H1 (cell line): ENCODE measurements at regions not wholly inside any gene's neighbourhood (a gene's known extent, or its start where the extent isn't known, plus 50 kb on each side); places are given as distances from the start of the nearest gene placed in this dataset.

Experiments
- CTCF ChIA-PET: fragments of 300-600 bp; sonication (Branson Sonifier 250); formaldehyde crosslinking; loops from one replicate; lab custom pipeline; 2021; ENCODE audit not compliant: partially characterized antibody; lab: Charles Lee
- POLR2A ChIA-PET: fragments of 300-600 bp; sonication (Branson Sonifier 250); formaldehyde crosslinking; loops from one replicate; lab custom pipeline; 2021; ENCODE audit warnings: inconsistent platforms; ENCODE audit not compliant: partially characterized antibody; lab: Charles Lee
- DNase-seq, 2 experiments: peaks; one replicate each; pipeline versions ENCODE4 v3.0.0 to v3.0.0-alpha.2; 2010 to 2022; ENCODE audit warnings: low spot score in 2 of 2, low read depth in 1 of 2, mixed read lengths in 1 of 2
- FAIRE-seq: peaks from 2 replicates; lab custom pipeline; 2011; peaks lifted over from hg19 to GRCh38; lab: Jason Lieb, UNC
- H2AFZ ChIP-seq: 2 replicates; pipeline ENCODE4 v1.8.1; 2012; ENCODE audit warnings: low read length, inconsistent platforms
- H2AK5ac ChIP-seq: 2 replicates; pipeline ENCODE4 v1.6.1; 2013; ENCODE audit warnings: low read depth, low read length
- H2BK120ac ChIP-seq: replicated peaks from 2 replicates; pipeline ENCODE3; 2013; ENCODE audit warnings: low read depth, low read length, inconsistent platforms
- H2BK12ac ChIP-seq: 2 replicates; pipeline ENCODE4 v1.6.1; 2013; ENCODE audit warnings: low read depth, low read length
- H2BK15ac ChIP-seq: 2 replicates; pipeline ENCODE4 v1.6.1; 2013; ENCODE audit warnings: low read length
- H2BK20ac ChIP-seq: 2 replicates; pipeline ENCODE4 v1.6.1; 2013; ENCODE audit warnings: low read length
- H2BK5ac ChIP-seq: 2 replicates; pipeline ENCODE4 v1.6.1; 2013; ENCODE audit warnings: low read depth, low read length
- H3K14ac ChIP-seq: 2 replicates; pipeline ENCODE4 v1.6.1; 2013; ENCODE audit warnings: inconsistent platforms; ENCODE audit not compliant: insufficient read length
- H3K18ac ChIP-seq: 2 replicates; pipeline ENCODE4 v1.6.1; 2013; ENCODE audit warnings: low read length; ENCODE audit errors: extremely low read depth
- H3K23ac ChIP-seq: 2 replicates; pipeline ENCODE4 v1.6.1; 2013; ENCODE audit warnings: inconsistent platforms; ENCODE audit not compliant: insufficient read length
- H3K23me2 ChIP-seq: 2 replicates; pipeline ENCODE4 v1.6.1; 2013; ENCODE audit warnings: low read depth, low read length
- H3K27ac ChIP-seq: 2 replicates; pipeline ENCODE4 v1.6.1; 2011; ENCODE audit warnings: low read depth, low read length, inconsistent platforms
- H3K27me3 ChIP-seq, 4 experiments: replicated peaks in 1 of 4; 1 replicate in 1 of 4; 2 replicates in 3 of 4; pipeline versions ENCODE4 v1.6.1 to v1.8.1; 2011 to 2013; ENCODE audit warnings: low read length in 3 of 4, mild to moderate bottlenecking in 3 of 4, inconsistent platforms in 2 of 4, mixed read lengths in 2 of 4, moderate library complexity in 1 of 4; ENCODE audit not compliant: control insufficient read depth in 3 of 4, insufficient read depth in 3 of 4; ENCODE audit errors: extremely low read depth in 1 of 4
- H3K36me3 ChIP-seq, 4 experiments: 2 replicates each; pipeline versions ENCODE4 v1.6.1 to v1.8.1; 2011 to 2013; ENCODE audit warnings: mild to moderate bottlenecking in 4 of 4, low read length in 3 of 4, moderate library complexity in 2 of 4, control low read depth in 1 of 4, inconsistent platforms in 1 of 4; ENCODE audit not compliant: insufficient read depth in 4 of 4, control insufficient read depth in 2 of 4
- H3K4ac ChIP-seq: replicated peaks from 2 replicates; pipeline ENCODE3; 2013; ENCODE audit warnings: low read length, low read depth, mixed read lengths, inconsistent platforms; ENCODE audit not compliant: insufficient read length
- H3K4me1 ChIP-seq, 4 experiments: replicated peaks in 1 of 4; 1 replicate in 1 of 4; 2 replicates in 3 of 4; pipeline versions ENCODE4 v1.6.1 to v1.8.1; 2011 to 2013; ENCODE audit warnings: low read length in 3 of 4, inconsistent platforms in 2 of 4, mixed read lengths in 1 of 4; ENCODE audit not compliant: insufficient read depth in 4 of 4, control insufficient read depth in 3 of 4
- H3K4me2 ChIP-seq, 2 experiments: 2 replicates each; pipeline versions ENCODE4 v1.6.1 to v1.8.1; 2011 to 2013; ENCODE audit warnings: low read depth in 2 of 2, low read length in 2 of 2, control low read depth in 1 of 2, inconsistent platforms in 1 of 2, mild to moderate bottlenecking in 1 of 2; ENCODE audit not compliant: insufficient read depth in 1 of 2
- H3K4me3 ChIP-seq, 4 experiments: fragments of 200-600, 300-600 bp in 1 of 4; sonication (generic), shearing (Covaris generic), sonication (Bioruptor Twin) in 1 of 4; 2 replicates each; pipeline versions ENCODE4 v1.5.1 to v1.8.1; 2011 to 2016; ENCODE audit warnings: low read length in 4 of 4, low read depth in 3 of 4, control low read depth in 2 of 4, inconsistent platforms in 2 of 4, mild to moderate bottlenecking in 2 of 4, mixed read lengths in 1 of 4, moderate library complexity in 1 of 4; ENCODE audit not compliant: insufficient read depth in 2 of 4; ENCODE audit errors: extremely low read depth in 1 of 4
- H3K56ac ChIP-seq: replicated peaks from 2 replicates; pipeline ENCODE3; 2013; ENCODE audit warnings: low read depth, mild to moderate bottlenecking, mixed read lengths, low read length, inconsistent platforms; ENCODE audit not compliant: insufficient read length
- H3K79me1 ChIP-seq: 2 replicates; pipeline ENCODE4 v1.6.1; 2013; ENCODE audit warnings: low read depth, low read length, control low read depth
- H3K79me2 ChIP-seq, 2 experiments: 2 replicates each; pipeline versions ENCODE4 v1.6.1 to v1.8.1; 2012 to 2013; ENCODE audit warnings: low read length in 2 of 2, mild to moderate bottlenecking in 2 of 2, inconsistent platforms in 1 of 2; ENCODE audit not compliant: insufficient read depth in 2 of 2, control insufficient read depth in 1 of 2
- H3K9ac ChIP-seq, 4 experiments: replicated peaks in 1 of 4; 1 replicate in 1 of 4; 2 replicates in 3 of 4; pipeline versions ENCODE4 v1.6.1 to v1.8.1; 2011 to 2013; ENCODE audit warnings: low read depth in 3 of 4, low read length in 3 of 4, control low read depth in 2 of 4, mild to moderate bottlenecking in 2 of 4, moderate library complexity in 2 of 4, inconsistent platforms in 1 of 4; ENCODE audit errors: extremely low read depth in 1 of 4
- H3K9me3 ChIP-seq, 2 experiments: 2 replicates each; pipeline versions ENCODE4 v1.6.1 to v1.8.1; 2012 to 2013; ENCODE audit warnings: mild to moderate bottlenecking in 2 of 2, moderate library complexity in 2 of 2, control low read depth in 1 of 2, inconsistent platforms in 1 of 2, low read depth in 1 of 2, low read length in 1 of 2, mixed read lengths in 1 of 2; ENCODE audit not compliant: insufficient read depth in 2 of 2
- H4K20me1 ChIP-seq, 2 experiments: replicated peaks in 1 of 2; 2 replicates each; pipeline versions ENCODE3 to v1.8.1; 2011 to 2013; ENCODE audit warnings: inconsistent platforms in 2 of 2, low read length in 2 of 2, mild to moderate bottlenecking in 1 of 2; ENCODE audit not compliant: insufficient read depth in 2 of 2, control insufficient read depth in 1 of 2
- H4K5ac ChIP-seq: 2 replicates; pipeline ENCODE4 v1.6.1; 2013; ENCODE audit warnings: low read length, low read depth, mixed read lengths, inconsistent platforms; ENCODE audit not compliant: insufficient read length
- H4K8ac ChIP-seq: 2 replicates; pipeline ENCODE4 v1.8.0; 2013; ENCODE audit warnings: mild to moderate bottlenecking, moderate library complexity, low read length, inconsistent platforms; ENCODE audit not compliant: insufficient read depth; ENCODE audit errors: extremely low read depth
- H4K91ac ChIP-seq: replicated peaks from 2 replicates; pipeline ENCODE3; 2013; ENCODE audit warnings: low read length, mixed read lengths, inconsistent platforms; ENCODE audit not compliant: insufficient read length
- FOSL1 ChIP-seq: IDR thresholded peaks from 2 replicates; pipeline ENCODE4 v1.6.1; 2011; ENCODE audit warnings: mild to moderate bottlenecking, low read depth, low read length, moderate library complexity; ENCODE audit not compliant: insufficient read depth
- RXRA ChIP-seq: IDR thresholded peaks from 2 replicates; pipeline ENCODE4 v1.6.1; 2011; ENCODE audit warnings: low read depth, mild to moderate bottlenecking, low read length, moderate library complexity; ENCODE audit not compliant: insufficient read depth
- SP4 ChIP-seq: IDR thresholded peaks from 2 replicates; pipeline ENCODE4 v1.6.1; 2012; ENCODE audit warnings: low read length, inconsistent platforms
- TAF1 ChIP-seq: IDR thresholded peaks from 2 replicates; pipeline ENCODE4 v1.6.1; 2011; ENCODE audit warnings: mild to moderate bottlenecking, low read depth, low read length
- WGBS, 2 experiments: shearing (Covaris generic) in 1 of 2; methylation state at CpG; one replicate each; pipeline versions ENCODE4 v1.1.6 to v1.1.7; 2013 to 2015; ENCODE audit warnings: low lambda C conversion rate in 2 of 2, mixed read lengths in 2 of 2, inconsistent platforms in 1 of 2, low coverage in 1 of 2, missing lambda C conversion rate in 1 of 2; ENCODE audit not compliant: insufficient replicate concordance in 2 of 2, insufficient coverage in 1 of 2, insufficient read length in 1 of 2; ENCODE audit errors: extremely low coverage in 1 of 2, missing lambda C conversion rate in 1 of 2; 5-methylcytosine and 5-hydroxymethylcytosine counted together

DNA sequence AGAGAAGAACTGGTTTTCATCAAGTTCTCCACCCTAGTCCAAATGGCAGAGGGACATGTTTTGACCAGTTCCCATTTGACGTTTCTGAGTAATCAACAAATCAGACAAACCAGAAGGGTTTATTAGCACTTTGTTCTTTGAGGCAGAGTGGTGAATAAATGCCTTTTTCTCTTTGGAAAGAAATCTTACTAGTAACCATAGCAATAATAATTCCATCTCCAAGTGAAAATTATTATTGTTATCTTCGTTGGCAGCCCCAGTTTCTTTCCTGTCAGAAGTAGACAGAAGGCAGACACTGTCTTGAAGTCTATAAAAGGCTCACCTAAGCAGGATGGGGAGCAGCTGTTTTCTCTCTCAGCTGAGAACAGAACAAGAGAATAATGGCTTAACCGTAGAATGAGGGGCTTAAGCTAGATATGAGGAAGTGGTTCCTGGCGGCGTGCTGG lies 391.6 kb downstream of the PBX1 start:
- Histone ChIP-seq H3K9ac (no peak overlapping the region), H2AFZ (no peak overlapping the region), H4K8ac (no peak overlapping the region), H2BK20ac (no peak overlapping the region), H3K4me3 (no peak overlapping the region), H2BK12ac (no peak overlapping the region), H3K56ac (no peak overlapping the region), H3K4me2 (no peak overlapping the region), H3K23me2 (no peaks in the 10 kb centered on the region), H3K36me3 (no peaks in the 10 kb centered on the region), H4K5ac (no peak overlapping the region), H2AK5ac (no peak overlapping the region), H3K79me1 (no peaks in the 10 kb centered on the region), H4K20me1 (no peaks in the 10 kb centered on the region), H3K23ac (no peak overlapping the region), H4K91ac (no peak overlapping the region), H3K4ac (no peak overlapping the region), H3K27ac (no peak overlapping the region), H2BK5ac (no peak overlapping the region), H3K18ac (no peak overlapping the region), H3K79me2 (no peaks in the 10 kb centered on the region), H3K27me3 (no peaks in the 10 kb centered on the region), H3K9me3 (no peaks in the 10 kb centered on the region; a peak in 2 of 4 replicates), H2BK120ac (no peak overlapping the region), H3K14ac (no peak overlapping the region), H2BK15ac (no peak overlapping the region), H3K4me1 (no peaks in the 10 kb centered on the region; a peak in 1 of 7 replicates)
- no peak for DNase-seq
- TF ChIP-seq FOSL1 (no peak), TAF1 (no peak), RXRA (no peak), SP4 (no peak)
- FAIRE-seq = no peak
- 80% methylated on average over 5 of the region's 5 CpGs; no CpG with 5 or more reads in 1 of the 2 experiments for WGBS, 2 experiments
- ChIA-PET POLR2A (no interaction called here), CTCF (interaction anchor here (0.6 to 1.5 kb wide), 10 partner anchors 11 to 1538 kb away, joined by 3 to 6 read pairs (median 3); no protein-coding TSS in a partner anchor)
